ENCODE measurements at regions not wholly inside any gene's neighbourhood (a gene's known extent, or its start where the extent isn't known, plus 50 kb on each side); places are given as distances from the start of the nearest gene placed in this dataset.
A peak's percentile ranks its signal among the peaks of the same experiment; 100 is the strongest.

DNA sequence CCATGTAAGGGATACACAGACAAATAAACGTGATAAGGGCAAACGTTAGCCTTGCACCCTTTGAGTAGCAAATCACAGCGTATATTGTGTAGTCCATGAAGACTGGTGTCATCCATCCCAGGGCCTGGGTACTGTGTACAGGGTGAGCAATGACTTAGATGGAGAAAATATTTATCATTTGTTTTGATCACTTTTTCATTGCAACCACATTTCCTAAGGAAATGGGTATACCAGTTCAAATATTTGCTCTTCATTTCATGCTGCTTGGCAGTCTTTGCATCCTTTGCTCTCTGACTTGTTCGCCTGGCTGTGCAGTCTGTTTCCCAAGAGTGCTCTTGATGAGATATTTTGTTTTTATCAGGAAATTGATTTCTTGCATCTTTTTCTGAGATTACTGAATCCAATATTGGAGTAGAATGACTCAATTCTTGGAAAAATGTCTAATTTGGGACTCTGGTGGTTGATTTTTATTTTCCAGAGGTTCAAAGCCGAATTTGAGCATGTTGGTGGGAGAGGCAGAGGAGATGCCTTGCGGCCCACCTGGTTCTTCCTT, 424.6 kb upstream of the SEMA6D start:
- no peak for DNase-seq

DNA sequence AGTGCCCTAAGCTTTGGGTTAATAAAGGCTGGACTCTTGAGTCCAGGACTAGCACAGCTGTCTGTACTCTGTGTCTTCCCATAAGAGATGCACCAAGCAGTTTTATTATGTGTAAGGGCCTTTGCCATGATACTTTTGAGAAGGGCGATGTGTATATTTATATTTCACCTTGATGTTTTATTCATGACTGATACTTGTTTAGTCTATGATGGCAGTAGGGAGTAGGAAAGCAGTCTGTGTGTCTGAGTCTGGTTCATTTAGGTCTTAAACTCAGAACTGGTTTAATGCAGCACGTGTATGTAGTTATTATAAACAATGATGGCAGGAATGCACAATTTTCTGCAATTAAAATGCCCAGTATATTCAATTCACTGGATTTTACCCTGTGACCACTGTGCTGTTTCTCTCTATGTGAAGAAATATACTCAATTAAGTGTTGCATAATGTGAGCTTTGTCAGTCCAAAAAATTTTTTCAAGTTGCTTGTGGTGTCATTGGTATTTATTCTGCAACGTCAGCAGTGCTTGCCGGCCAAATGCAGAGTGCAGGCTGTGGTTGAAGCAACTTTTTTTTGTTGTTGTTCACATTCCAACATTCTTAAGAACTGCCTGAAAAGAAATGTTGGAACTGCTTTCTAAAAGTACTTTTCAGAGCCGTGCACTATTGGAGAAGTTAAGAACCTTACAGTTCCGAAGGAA, 423.7 kb upstream of the SEMA6D start:
- no peak for DNase-seq

DNA sequence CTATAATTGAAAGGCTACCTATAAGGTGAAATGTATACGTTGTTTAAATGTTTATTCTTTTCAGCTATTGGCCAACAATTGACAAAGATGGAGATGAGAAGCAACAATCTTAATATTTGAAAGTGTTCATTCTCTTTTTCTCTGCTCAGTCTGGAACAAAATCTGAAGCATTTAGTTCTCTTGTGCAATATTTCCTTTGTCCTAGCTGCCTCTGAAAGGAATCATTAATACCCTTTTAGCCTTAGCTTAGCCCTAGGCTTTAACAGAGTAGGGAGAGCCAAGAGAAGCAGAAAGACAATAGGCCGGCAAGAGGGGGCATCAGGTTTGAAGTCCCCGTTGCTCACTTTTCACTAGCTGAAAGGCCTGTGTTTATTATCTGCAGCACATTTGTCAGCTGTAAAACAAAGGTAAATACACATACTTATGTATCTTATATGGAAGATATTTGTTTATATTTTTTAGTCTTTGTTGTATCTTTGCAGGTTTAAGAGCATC, 422.5 kb upstream of the SEMA6D start:
- DNase-seq: no peak

DNA sequence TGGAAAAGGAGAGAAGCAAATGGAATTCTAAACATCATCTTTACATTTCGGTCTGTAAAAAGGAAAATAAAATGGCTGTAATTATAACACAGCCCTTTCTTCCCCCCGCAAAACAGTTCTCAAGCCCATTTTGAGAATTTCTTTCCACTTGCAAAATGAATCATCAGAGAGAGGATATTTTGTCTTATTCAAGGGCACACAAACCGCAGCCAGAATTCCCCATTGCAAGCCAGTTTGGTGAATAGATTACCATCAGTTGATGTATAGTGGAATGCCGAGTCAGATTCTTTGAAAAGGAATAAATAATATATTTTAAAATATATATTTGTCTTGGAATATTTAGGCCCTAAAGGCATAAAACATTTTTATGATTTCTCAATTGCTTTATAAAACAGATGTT, 420.4 kb upstream of the SEMA6D start:
- no peak for DNase-seq

DNA sequence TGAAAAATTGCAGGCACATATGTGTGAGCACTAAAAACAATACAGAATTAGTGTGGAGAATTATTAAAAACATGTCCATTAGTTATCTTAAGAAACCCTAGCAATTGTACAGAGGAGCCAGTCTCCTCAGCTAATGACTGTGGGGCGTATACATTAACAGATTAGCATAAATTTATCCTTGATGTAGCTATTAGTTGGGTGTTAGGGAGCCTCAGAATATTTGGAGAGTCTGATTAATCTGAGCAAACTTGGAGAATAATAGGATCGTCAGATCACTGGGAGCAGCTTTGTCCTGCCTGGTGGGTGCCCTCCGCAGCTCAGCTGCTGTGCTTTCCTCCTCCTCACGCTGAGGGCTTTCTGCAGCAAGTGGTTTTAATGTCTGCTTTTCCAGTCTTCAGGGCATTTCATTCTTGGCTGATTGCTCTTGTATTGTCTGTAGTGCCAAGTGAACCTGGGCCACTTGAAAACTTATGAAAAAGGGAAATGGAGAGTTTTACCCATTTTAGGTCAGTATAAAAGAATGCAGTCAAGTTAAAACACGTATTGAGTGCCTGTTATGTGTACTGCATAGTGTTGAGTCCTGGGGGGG, 417.4 kb upstream of the SEMA6D start:
- no peak for DNase-seq

DNA sequence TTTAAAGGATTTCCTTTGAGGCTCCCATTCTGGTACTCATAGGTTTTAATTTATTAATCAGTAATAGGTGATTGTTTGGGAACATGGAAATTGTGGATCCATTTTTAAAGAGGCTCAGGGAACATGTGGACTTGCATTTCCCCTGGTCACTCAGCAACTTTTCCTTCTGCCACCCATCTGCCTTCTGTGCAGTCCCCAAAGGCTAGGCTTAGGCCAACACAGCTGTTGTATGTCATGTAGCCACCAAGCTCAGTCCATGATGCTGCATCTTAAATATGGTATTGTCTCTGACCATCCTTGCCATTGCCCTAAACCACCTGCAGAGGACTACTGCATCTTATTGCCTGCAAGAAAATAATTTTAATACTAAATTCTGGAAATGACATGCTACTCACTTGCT, 416.7 kb upstream of the SEMA6D start:
- no peak for DNase-seq

DNA sequence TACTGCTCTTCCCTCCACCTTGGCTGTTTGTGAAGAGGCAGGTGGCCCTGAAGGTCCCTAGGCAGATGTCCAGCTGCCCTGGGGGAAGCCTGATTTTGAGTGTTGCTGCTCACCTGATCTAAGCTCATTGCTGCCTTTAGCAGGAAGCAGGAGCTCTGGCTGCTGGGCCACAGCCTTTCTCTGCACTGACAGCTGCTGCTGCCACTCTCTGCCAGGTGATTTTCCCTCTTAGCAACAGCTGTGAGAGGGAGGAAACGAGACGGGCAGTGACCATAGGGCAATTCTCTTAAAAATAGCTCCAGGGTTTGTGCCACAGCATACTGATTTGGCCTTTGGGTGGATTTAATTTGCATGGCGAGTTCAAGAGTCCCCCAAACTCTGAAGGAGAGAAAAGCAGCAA, 415.8 kb upstream of the SEMA6D start:
- peak; percentile 58 for DNase-seq

DNA sequence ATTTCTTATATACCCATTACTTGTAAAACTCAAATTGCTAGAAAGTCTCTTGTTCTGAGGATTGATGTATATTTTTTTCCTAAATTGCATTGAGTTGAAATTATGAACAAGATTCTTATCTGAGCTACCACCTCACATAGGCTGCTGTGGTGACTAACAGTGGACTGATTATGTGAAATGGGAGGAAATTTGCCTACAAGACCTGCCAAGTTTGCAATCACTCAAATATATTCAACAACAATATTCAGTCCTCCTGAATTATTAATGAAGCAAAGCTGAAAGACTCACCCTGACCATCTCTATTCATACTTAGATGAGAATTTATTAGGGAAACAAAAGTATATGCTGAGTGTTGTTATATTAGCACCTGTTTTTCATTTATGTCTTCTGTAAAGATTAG, 412.6 kb upstream of the SEMA6D start:
- DNase-seq: no peak

DNA sequence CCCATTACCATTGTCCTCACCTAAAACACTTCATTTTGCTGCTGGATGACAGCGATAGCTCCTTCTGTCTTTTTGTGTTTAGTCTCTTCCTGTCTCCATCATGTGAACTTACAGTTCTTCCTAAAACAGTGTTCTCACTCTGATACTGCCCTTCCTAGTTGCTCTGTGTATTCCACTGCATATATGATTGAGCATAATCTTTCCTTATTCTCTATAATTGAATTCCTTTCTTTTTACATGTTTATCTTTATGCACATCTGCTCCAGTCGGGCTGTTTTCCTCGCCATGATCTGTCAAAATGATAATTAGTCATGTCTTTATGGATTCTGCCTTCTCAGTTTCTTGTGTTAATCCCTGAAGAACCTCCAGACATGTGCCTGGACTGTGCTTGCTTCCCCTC, 405.1 kb upstream of the SEMA6D start:
- no peak for DNase-seq

DNA sequence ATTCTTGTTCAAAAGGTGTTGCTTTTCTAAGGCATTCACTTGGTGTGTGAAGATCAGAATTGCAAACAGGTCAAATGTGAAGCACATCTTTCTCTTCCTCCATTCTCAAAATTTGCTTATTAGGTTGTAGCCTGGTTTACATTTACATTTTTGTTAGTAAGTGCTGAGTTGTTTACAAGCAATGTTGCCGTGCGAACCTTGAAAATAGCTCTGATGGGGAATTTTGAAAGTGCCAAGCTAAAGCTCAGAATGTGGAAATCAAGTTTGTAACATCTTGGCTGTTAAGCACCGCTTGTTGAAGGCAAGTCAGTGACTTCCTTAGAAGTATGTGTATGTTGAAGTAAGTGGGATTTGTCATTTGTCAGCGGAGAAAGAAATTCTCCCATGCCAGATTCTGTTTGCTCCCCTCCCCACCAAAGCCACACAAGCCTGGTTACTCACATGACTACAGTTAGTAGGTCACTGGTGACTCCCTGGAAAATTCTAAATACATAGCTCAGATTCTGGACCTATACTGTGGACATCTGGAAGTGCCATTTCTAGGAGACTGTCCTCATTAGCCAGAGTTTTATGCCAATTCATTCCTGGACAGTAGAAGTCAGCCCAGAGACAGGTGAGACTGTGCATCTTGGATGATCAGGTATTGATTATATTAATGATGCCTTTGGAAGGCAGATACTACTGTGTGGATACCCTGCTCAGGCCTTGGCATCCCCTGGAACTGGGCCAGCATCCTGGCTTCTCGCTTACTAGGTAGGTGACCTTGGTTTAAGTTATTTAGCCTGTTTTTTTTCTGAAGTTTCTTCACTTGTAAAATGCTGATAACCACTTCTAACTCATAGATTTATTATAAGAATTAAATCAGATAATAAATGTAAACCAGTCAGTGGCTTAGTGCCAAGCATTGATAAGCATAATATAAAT, 390.6 kb upstream of the SEMA6D start:
- no peak for DNase-seq

DNA sequence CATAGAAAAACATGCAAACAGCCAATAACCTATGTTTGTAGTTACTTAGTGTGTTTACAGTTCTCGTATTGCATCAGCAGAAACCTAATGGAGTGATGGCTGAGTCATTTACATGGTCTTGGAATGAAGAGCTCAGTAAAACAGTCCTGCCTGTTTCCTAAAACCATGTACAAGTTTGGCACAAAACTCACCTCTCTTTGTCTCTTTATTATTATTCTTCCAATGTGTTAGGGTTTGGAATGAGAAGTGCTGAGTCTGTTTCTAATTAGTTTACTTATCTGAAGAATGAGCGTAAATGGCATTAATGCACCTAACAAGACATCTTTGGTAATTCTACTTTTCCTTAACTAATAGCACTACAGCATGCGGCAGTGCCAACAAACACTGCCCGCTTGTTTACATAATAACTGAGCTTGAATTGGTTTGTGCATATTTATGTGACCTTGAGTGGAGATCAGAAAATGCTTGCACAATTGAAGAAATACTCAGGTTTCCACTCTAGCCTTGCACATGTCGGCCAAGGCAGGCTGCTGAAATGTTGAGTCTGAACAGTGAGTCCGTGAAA, 385.4 kb upstream of the SEMA6D start:
- peak; percentile 48 for DNase-seq

DNA sequence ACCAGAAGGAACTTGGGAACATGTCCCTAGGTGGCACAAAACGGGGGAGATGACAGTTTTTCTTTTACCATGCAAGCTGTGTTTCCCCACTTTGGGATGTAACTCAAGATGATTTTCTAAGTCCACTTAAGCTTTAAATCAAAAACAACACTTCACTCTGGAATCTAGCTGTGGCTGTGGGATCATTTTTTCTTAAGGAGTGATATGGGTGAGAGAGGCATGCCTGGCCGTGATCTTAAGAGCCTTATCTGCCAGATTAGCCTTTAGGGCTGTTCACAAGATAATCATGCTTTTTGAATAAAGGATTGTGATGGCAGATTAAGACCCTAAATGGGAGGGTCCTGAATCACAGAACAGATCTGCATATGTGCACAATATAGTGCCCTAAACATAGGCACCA, 384.8 kb upstream of the SEMA6D start:
- DNase-seq: no peak

DNA sequence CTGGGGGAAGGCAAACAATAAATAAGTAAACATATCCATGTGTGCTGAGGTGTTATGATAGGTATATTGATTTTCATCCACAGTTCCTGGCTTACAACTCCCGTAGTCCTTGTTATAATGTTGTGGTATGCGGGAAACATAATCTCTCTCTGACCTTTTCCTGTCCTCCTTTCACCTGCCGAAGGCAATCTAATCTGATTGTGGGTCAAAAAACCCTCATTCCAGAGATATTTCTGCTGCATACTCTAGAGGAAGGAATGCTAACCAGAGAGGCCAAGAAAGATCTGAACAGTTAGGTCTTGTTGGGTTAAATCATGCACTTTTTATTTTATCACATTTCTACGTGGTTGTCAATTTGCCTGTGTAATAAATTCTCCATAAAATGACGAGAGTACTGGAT, 383.6 kb upstream of the SEMA6D start:
- DNase-seq: no peak

DNA sequence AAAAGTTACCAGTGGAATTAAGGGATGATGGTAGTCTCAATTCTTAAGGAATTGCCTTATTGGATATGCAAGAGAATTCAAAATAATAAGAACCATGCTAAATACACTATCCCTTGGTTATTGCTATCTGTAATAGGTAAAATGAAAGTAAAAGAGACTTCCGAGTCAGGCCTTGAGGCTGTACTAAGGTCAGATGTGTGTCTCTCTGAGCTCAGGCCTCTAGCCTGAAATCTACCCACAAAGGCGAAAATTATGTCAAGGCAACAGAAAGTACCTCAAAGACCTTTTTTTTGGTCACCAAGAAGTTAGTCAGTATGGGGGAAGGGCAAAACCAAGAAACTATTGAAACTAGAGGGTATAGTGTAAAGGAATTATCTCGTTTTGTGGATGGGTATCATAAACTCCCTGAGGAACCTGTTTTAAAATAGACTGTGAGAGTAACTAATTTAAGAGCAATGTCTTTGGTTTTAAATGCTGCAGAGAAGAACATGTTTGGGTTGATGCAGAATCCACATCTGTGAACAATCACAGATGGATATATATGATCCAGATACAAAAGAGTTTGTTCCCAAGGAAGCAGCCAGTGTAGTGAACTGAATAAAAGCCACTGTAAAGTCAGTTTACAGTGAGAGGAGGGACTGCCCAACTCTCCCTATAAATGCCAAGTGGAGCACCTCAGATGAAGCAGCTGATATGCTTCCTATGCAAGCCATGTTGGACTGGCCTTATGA, 382.3 kb upstream of the SEMA6D start:
- no peak for DNase-seq

DNA sequence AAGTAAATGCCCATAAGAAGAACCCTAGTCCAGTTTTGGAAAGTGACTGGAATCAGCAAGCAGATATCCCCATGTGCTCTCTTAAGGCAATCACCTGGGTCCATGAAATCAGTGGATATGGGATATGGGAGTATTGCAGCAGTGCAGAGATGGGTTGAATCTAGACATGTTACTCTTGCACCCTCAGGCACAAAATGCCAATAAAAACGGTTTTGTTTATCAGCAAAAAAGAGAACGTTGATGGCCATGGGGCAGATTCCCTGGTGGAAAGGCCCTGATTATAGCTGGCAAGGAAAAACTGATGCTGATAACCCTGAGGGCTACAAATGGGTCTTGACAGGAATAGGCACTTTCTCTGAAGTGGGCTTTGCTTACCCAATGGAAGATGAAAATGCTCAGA, 380.2 kb upstream of the SEMA6D start:
- no peak for DNase-seq

DNA sequence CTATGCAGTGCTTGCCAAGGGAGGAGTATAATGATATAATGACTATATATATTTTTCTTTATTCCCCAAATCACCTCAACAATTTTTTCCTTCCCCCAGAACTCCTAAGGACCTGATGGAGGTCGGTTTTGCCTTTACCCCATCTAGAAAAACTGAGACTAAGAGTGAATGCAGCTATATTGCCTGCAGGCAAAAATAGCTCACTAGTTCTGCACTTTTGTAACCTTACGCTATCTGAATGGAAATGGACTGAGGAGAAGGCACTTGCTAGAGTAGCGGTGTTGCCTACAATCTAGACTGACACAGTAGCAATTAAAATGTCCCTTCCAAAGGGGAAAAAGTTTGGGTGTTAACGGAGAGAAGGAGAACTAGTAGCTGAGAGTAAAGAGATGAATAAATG, 379.5 kb upstream of the SEMA6D start:
- DNase-seq: no peak

DNA sequence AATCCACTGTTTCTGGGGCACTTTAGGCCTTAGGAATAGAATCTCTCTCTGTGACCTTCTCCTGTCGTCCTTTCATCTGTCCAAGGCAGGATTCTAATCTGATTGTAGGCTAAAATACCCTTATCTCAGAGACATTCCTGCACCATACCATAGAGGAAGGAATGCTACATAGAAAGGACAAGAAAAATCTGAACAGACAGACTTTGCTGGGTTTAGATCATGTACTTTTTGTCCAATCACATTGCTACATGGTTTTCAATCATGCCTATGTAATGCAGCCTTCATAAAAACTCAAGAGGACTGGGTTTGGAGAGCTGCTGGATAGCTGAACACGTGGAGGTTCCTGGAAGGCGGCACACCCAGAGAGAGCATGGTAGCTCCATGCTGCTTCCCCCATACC, 378.5 kb upstream of the SEMA6D start:
- DNase-seq: no peak

DNA sequence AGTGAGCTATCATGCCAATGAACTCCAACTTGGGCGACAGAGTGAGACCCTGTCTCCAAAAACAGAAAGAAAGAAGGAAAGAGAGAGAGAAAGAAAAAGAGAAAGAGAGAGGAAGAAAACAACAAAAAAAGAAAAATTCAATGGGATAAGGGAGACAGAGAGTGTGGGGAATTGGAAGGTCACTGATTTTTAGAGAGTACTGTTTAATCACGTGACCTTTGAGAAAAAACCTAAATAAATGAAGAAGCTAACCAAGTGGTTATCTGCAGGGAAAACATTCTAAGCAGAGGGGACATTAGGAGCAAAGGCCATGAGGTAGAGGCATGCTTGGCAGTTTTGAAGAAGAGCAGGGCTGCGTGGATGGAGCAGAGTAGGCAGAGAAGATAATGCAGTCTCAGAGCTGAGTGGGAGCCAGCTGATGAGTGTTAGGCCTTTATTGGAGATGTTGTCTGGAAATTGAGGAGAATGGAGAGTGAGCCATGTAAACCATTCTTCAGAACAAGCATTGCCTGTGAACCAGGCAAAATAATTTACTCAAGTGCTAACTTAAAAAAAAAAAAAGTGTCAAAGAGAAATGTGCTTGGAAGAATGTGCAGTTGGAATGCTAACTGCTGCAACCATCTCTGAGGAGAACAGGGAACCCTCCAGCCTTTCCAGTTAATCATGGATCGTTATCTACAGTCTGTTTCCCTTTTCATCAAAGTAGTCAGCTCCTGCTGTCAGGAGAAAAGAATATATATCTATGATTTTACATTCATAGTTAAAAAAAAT, 377.3 kb upstream of the SEMA6D start:
- DNase-seq: no peak

DNA sequence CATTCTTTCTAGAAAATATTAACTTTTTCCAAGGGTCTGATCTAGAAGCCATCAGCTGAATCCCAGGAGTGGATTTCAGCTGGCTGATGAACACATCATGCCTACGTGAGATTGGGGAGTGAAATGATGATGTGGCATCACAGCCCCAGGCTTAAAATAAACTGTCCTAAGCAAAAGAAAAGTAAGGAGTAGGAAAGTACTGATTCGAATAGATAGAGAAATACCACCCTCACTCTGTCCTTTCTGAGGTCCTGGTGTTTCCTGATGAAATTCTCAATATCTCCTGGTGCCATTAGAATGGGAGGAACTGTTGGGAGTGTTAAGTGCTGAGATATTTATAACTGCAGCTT, 376.8 kb upstream of the SEMA6D start:
- no peak for DNase-seq

DNA sequence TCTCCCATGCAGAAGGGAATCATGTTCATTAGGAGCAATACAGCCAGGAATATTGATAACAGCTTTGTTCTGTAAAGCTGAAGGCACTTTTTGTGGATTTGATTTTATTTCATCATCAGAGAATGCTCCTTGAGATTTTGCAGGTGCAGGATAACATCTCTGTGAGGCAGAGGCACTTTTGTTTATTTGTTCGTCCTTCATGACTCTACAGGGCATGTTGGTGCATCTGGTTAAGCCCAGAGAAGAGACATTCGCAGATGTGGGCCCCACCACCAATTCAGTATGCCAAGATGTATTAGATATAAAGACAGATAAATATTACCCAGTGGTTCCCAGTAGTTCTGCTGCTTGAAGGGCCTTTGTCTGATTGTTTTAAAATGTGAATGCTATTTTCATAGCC, 368.1 kb upstream of the SEMA6D start:
- peak; percentile 5 for DNase-seq

DNA sequence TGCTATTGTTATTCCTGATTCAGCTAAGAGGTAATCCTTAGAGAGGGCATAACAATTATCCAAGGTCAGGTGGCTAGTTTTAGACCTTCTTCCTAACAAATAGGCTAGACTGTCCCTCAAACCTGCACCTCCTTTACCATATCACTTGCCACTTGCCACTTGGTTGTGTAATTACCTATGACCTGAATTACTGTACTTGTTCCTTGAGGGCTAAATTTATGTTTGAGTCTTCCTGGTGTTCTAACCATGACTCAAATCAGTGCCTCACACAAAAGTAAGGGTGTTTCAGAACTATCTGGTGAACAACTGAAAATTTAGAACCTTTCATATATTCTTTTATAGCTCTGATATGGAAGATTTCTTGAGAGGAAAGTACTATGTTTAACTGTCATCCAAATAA, 365.8 kb upstream of the SEMA6D start:
- DNase-seq: no peak

DNA sequence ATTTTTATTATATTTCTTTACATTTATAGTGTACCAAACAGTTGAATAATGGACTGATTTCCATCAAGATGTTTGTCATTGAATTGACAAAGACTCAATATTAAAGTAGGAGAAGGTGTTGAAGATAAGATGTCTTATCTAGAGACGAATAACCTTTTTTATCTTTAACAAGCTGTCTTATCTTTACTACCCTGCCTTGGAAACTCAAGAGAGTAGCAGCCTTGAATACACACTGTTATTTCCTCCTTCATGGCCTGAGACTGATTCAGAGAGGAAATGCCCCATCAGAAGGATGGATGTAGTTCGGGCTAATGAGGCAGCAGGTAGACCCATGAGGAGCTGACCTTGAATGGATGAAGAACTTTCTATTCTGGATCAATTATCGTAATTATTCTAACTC, 365.1 kb upstream of the SEMA6D start:
- no peak for DNase-seq
